HG03064 (cell line): ENCODE measurements at regions not wholly inside any gene's neighbourhood (a gene's known extent, or its start where the extent isn't known, plus 50 kb on each side); places are given as distances from the start of the nearest gene placed in this dataset.
A peak's percentile ranks its signal among the peaks of the same experiment; 100 is the strongest.
"Not testable (repeated sequence)": the region's sequence is repeated elsewhere in the genome, so short reads cannot be mapped to it uniquely, and the experiment has no call there.

Experiments
- ATAC-seq: cut with Tn5 transposase; IDR thresholded peaks from one replicate; pipeline ENCODE4 v1.9.1; 2021; ENCODE audit warnings: low read depth; ENCODE audit not compliant: unreplicated experiment

- ATAC-seq = no peak
Observed at GRCh38 chr5:75856056-75856455, 138.8 kb upstream of the POC5 start.

- ATAC-seq = no peak
Observed at GRCh38 chr5:75848077-75848476, 130.8 kb upstream of the POC5 start.

GRCh38 chr5:75847561-75848021 lies 130.4 kb upstream of the POC5 start:
- peak; percentile 88 for ATAC-seq

- no peak for ATAC-seq
Observed at GRCh38 chr5:75844301-75844700, 127.1 kb upstream of the POC5 start.

GRCh38 chr5:75843319-75843718 lies 126.1 kb upstream of the POC5 start:
- ATAC-seq = no peak

- no peak for ATAC-seq
Observed at GRCh38 chr5:75839547-75839946, 122.3 kb upstream of the POC5 start.

- no peak for ATAC-seq
Observed at GRCh38 chr5:75837258-75837841, 120.1 kb upstream of the POC5 start.

- ATAC-seq = no peak
Observed at GRCh38 chr5:75831561-75831960, 114.3 kb upstream of the POC5 start.

GRCh38 chr5:75828029-75828428 lies 110.8 kb upstream of the POC5 start:
- no peak for ATAC-seq

- no peak for ATAC-seq
Observed at GRCh38 chr5:75824323-75824722, 107.1 kb upstream of the POC5 start.

- ATAC-seq = no peak
Observed at GRCh38 chr5:75823811-75824210, 106.6 kb upstream of the POC5 start.

- ATAC-seq = no peak
Observed at GRCh38 chr5:75818661-75819060, 101.4 kb upstream of the POC5 start.

- ATAC-seq = not testable (repeated sequence)
Observed at GRCh38 chr5:75799695-75800094, 82.5 kb upstream of the POC5 start.

- not testable (repeated sequence) for ATAC-seq
Observed at GRCh38 chr5:75769338-75769737, 52.1 kb upstream of the POC5 start.
